Body of pancreas (tissue), 4 donors: ENCODE measurements at regions not wholly inside any gene's neighbourhood (a gene's known extent, or its start where the extent isn't known, plus 50 kb on each side); places are given as distances from the start of the nearest gene placed in this dataset.

Experiments
- ATAC-seq: fragments of 150-250 bp; one replicate; pipeline ENCODE4 v1.9.1; 2016
- DNase-seq, 4 donors: peaks; one replicate each; pipeline ENCODE4 v3.0.0-alpha.2; 2019
- H3K27ac ChIP-seq, 4 donors: fragments of 200-600 bp; sonication (generic); 1 replicate in 3 of 4; 2 replicates in 1 of 4; pipeline versions ENCODE4 v1.5.1 to v1.6.1; 2016 to 2019; ENCODE audit warnings: mild to moderate bottlenecking in 1 of 4, mixed read lengths in 1 of 4, moderate library complexity in 1 of 4
- H3K27me3 ChIP-seq, 2 donors: fragments of 200-600 bp; sonication (generic); one replicate each; pipeline ENCODE4 v1.6.0; 2016; ENCODE audit warnings: mild to moderate bottlenecking in 1 of 2
- H3K36me3 ChIP-seq, 2 donors: fragments of 200-600 bp; sonication (generic); replicated peaks in 1 of 2; 2 replicates each; pipeline ENCODE4 v1.5.1; 2016; ENCODE audit warnings: low read depth in 2 of 2; ENCODE audit not compliant: insufficient read depth in 1 of 2
- H3K4me1 ChIP-seq: fragments of 200-600 bp; sonication (generic); one replicate; pipeline ENCODE4 v1.6.0; 2016
- H3K4me3 ChIP-seq, 2 donors: fragments of 200-600 bp; sonication (generic); 1 replicate in 1 of 2; 2 replicates in 1 of 2; pipeline ENCODE4 v1.5.1; 2016 to 2019
- H3K9me3 ChIP-seq, 3 donors: fragments of 200-600 bp; sonication (generic); 1 replicate in 2 of 3; 2 replicates in 1 of 3; pipeline ENCODE4 v1.5.1; 2016
- POLR2A ChIP-seq, 3 donors: fragments of 450-650 bp; IDR thresholded peaks; one replicate each; pipeline ENCODE4 v1.6.1; 2016; ENCODE audit warnings: antibody characterized with exemption in 3 of 3, mild to moderate bottlenecking in 2 of 3
- WGBS, 2 donors: methylation state at CpG; one replicate each; pipeline ENCODE4 v1.1.5; 2017; 5-methylcytosine and 5-hydroxymethylcytosine counted together
- intact Hi-C: fragments of 100-400 bp; cut with DNase I; formaldehyde crosslinking; loops from one replicate; pipeline ENCODE4 v1.15.1; 2023
- TF ChIP-seq, protein P1 (sequence below), 7 experiments: fragments of 450-650 bp in 4 of 7; fragments of 200-600 bp in 3 of 7; sonication (generic) in 3 of 7; IDR thresholded peaks; one replicate each; pipeline ENCODE4 v1.5.1; 2016 to 2019; ENCODE audit warnings: antibody characterized with exemption in 7 of 7

DNA sequence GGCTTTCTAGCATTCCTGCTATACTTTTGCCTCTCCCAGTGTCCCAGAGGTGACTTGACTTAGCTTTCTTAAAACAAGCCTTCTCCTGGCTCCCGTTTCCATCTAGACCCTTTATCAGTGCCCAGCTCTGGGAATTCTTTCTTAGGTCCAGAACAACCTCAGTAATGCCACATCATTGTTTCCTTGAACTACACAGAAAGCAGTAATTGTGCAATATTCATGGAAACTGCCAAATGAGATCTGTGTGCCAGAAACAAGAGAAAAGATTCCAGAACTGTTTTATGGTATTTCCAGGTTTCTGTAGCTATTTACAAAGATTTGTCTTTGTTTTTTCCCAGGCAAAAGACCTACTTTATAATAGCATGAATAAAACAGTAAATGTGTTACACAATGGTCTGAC lies 391.3 kb downstream of the SLCO4C1 start:
- no peaks in the 10 kb centered on the region for H3K4me1 ChIP-seq
- no peak overlapping the region for H3K27ac ChIP-seq
- no peak for TF ChIP-seq POLR2A (IDR thresholded peaks at IDR 0.05)
- TF ChIP-seq, protein P1, sequence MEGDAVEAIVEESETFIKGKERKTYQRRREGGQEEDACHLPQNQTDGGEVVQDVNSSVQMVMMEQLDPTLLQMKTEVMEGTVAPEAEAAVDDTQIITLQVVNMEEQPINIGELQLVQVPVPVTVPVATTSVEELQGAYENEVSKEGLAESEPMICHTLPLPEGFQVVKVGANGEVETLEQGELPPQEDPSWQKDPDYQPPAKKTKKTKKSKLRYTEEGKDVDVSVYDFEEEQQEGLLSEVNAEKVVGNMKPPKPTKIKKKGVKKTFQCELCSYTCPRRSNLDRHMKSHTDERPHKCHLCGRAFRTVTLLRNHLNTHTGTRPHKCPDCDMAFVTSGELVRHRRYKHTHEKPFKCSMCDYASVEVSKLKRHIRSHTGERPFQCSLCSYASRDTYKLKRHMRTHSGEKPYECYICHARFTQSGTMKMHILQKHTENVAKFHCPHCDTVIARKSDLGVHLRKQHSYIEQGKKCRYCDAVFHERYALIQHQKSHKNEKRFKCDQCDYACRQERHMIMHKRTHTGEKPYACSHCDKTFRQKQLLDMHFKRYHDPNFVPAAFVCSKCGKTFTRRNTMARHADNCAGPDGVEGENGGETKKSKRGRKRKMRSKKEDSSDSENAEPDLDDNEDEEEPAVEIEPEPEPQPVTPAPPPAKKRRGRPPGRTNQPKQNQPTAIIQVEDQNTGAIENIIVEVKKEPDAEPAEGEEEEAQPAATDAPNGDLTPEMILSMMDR (IDR thresholded peaks at IDR 0.05) = no peak
- no peaks in the 10 kb centered on the region for H3K36me3 ChIP-seq
- H3K9me3 ChIP-seq = no peaks in the 10 kb centered on the region
- 10 to 27% methylated on average over 1 of the region's 1 CpG for WGBS, 2 donors
- ATAC-seq (no peak), DNase-seq (no peak)
- intact Hi-C loops = no loop called here
- no peak overlapping the region for H3K4me3 ChIP-seq
- no peaks in the 10 kb centered on the region for H3K27me3 ChIP-seq

DNA sequence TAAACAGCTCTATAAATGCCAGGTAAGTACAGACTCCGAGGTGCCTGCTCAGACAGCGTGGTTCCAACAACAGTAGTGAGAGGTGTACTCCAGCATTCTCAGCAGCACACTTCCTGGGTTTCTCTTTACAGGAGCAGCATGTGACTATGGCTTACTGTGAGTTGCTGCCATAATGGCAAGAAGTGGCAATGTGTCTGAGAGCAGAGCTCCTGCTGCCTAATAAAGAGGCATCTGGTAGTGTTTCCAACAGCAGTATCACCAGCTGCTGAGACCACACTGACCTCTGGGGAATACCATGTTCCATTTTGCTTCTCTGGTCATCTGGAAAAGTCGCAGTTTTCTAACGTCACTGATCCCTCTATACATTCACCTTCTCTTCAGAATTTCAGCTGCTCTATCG lies 398.2 kb downstream of the SLCO4C1 start:
- ATAC-seq (no peak), DNase-seq (no peak)
- H3K4me3 ChIP-seq = no peak overlapping the region
- no peaks in the 10 kb centered on the region for H3K9me3 ChIP-seq
- no peak overlapping the region for H3K27ac ChIP-seq
- intact Hi-C loops = no loop called here
- no peak for TF ChIP-seq POLR2A (IDR thresholded peaks at IDR 0.05)
- WGBS, 2 donors = 54 to 66% methylated on average over 5 of the region's 5 CpGs
- no peaks in the 10 kb centered on the region for H3K4me1 ChIP-seq
- no peaks in the 10 kb centered on the region for H3K36me3 ChIP-seq
- H3K27me3 ChIP-seq = no peaks in the 10 kb centered on the region

DNA sequence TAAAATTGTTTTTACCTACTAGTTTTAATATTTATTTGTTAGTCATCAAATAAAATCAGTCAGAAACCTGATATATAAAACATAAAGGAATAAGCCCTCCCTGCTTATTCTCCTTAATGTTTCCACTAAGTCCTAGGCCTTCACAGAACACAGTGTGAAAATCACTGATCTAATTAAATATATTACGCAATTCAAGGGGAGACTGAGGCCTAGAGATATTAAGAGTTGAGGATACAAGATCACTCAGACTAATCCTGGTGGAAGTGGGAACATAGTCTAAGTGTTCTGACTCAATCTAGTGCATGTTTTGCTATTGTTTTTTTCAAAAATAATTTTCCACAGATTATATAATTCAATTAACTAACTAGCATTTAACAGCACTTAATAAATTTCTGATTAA lies 401.1 kb downstream of the SLCO4C1 start:
- Histone ChIP-seq H3K4me1 (no peaks in the 10 kb centered on the region), H3K27me3 (no peaks in the 10 kb centered on the region), H3K4me3 (no peak overlapping the region), H3K9me3 (no peaks in the 10 kb centered on the region), H3K27ac (no peak overlapping the region), H3K36me3 (no peaks in the 10 kb centered on the region)
- intact Hi-C loops = no loop called here
- no peak for TF ChIP-seq POLR2A (IDR thresholded peaks at IDR 0.05)
- TF ChIP-seq, protein P1 (IDR thresholded peaks at IDR 0.05) = no peak
- DNase-seq (no peak), ATAC-seq (no peak)
- WGBS, 2 donors = 38 to 96% methylated on average over 1 of the region's 1 CpG

DNA sequence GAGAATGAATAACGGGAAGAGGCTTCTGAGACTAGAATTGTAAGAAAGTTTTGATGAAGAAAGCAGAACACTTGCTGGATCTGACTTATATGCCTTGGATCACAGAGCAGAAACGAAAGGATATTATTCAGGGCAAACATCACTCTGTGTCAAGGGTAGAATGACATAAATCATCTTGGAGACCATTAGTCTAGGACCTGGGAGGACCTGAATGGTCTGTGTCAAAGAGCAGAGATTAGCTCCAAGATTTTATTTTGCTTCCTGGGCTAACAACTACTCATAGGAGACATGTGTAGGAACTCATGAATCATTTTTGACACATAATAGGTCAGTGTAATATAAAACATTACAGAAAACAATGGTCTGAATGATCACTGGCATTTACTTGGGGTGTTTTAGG lies 417.9 kb downstream of the SLCO4C1 start:
- WGBS, 2 donors = 41 to 63% methylated on average over 2 of the region's 2 CpGs

DNA sequence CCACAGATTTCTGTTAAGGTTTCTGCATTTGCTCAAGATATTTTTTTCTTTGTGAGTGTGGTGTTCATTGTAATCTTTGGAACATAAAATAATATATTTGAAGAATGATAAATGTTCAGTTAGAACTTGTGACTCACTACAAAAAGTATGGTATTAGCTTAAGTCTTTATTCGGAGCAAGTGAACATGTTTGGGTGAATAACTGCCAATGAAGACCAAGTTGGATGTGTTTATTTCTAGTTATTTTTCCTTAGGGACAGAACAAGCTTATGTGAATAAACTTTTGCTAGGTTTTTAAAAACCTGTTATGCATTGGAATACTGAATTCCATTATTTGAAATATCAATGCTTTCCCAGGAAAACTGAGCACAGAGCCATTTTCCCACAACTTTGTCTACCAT lies 418.6 kb downstream of the SLCO4C1 start:
- intact Hi-C loops = no loop called here
- Histone ChIP-seq H3K27ac (no peak overlapping the region), H3K4me1 (no peaks in the 10 kb centered on the region), H3K27me3 (no peaks in the 10 kb centered on the region), H3K36me3 (no peaks in the 10 kb centered on the region), H3K4me3 (no peak overlapping the region), H3K9me3 (no peaks in the 10 kb centered on the region)
- no peak for DNase-seq
- ATAC-seq = no peak
- 69 to 76% methylated on average over 1 of the region's 1 CpG for WGBS, 2 donors
- TF ChIP-seq, protein P1 (IDR thresholded peaks at IDR 0.05) = no peak
- no peak for TF ChIP-seq POLR2A (IDR thresholded peaks at IDR 0.05)

More for the DNA sequence above, 417.9 kb downstream of the SLCO4C1 start:
- H3K36me3 ChIP-seq = no peaks in the 10 kb centered on the region
- no peaks in the 10 kb centered on the region for H3K27me3 ChIP-seq
- intact Hi-C loops = no loop called here
- no peak overlapping the region for H3K4me3 ChIP-seq
- DNase-seq (no peak), ATAC-seq (no peak)
- H3K4me1 ChIP-seq = no peaks in the 10 kb centered on the region
- H3K27ac ChIP-seq = no peak overlapping the region
- TF ChIP-seq, protein P1 (IDR thresholded peaks at IDR 0.05) = no peak
- TF ChIP-seq POLR2A (IDR thresholded peaks at IDR 0.05) = no peak
- H3K9me3 ChIP-seq = no peaks in the 10 kb centered on the region
